ENCODE measurements at regions not wholly inside any gene's neighbourhood (a gene's known extent, or its start where the extent isn't known, plus 50 kb on each side); places are given as distances from the start of the nearest gene placed in this dataset.

GRCh38 chr1:98260412-98260811, 339.6 kb upstream of the DPYD start:
- Histone ChIP-seq H4K20me1 (ENCODE audit: insufficient read depth) (no peaks in the 10 kb centered on the region), H3K79me2 (replicated peaks; ENCODE audit: insufficient read depth, low read length) (no peaks in the 10 kb centered on the region), H3K36me3 (ENCODE audit: insufficient read depth, low read length) (no peaks in the 10 kb centered on the region), H3K27me3 (ENCODE audit: insufficient read depth, low read depth, low read length) (no peaks in the 10 kb centered on the region), H3K9ac (ENCODE audit: low read length) (no peak overlapping the region), H3K27ac (ENCODE audit: low read length) (no peak overlapping the region), H2AFZ (ENCODE audit: low read depth, low read length) (no peak overlapping the region), H3F3A (ENCODE audit: insufficient read depth, low read length, poor library complexity, severe bottlenecking) (no peaks in the 10 kb centered on the region), H3K4me3 (ENCODE audit: low read length) (no peak overlapping the region), H3K4me2 (ENCODE audit: low read length) (no peak overlapping the region), H3K9me2 (ENCODE audit: insufficient read depth, low read length) (no peaks in the 10 kb centered on the region), H3K9me3 (ENCODE audit: low read length) (no peaks in the 10 kb centered on the region)
- TF ChIP-seq, protein P1, sequence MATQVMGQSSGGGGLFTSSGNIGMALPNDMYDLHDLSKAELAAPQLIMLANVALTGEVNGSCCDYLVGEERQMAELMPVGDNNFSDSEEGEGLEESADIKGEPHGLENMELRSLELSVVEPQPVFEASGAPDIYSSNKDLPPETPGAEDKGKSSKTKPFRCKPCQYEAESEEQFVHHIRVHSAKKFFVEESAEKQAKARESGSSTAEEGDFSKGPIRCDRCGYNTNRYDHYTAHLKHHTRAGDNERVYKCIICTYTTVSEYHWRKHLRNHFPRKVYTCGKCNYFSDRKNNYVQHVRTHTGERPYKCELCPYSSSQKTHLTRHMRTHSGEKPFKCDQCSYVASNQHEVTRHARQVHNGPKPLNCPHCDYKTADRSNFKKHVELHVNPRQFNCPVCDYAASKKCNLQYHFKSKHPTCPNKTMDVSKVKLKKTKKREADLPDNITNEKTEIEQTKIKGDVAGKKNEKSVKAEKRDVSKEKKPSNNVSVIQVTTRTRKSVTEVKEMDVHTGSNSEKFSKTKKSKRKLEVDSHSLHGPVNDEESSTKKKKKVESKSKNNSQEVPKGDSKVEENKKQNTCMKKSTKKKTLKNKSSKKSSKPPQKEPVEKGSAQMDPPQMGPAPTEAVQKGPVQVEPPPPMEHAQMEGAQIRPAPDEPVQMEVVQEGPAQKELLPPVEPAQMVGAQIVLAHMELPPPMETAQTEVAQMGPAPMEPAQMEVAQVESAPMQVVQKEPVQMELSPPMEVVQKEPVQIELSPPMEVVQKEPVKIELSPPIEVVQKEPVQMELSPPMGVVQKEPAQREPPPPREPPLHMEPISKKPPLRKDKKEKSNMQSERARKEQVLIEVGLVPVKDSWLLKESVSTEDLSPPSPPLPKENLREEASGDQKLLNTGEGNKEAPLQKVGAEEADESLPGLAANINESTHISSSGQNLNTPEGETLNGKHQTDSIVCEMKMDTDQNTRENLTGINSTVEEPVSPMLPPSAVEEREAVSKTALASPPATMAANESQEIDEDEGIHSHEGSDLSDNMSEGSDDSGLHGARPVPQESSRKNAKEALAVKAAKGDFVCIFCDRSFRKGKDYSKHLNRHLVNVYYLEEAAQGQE (IDR thresholded peaks at IDR 0.05; ENCODE audit: borderline replicate concordance): no peak
- TF ChIP-seq, protein P2, sequence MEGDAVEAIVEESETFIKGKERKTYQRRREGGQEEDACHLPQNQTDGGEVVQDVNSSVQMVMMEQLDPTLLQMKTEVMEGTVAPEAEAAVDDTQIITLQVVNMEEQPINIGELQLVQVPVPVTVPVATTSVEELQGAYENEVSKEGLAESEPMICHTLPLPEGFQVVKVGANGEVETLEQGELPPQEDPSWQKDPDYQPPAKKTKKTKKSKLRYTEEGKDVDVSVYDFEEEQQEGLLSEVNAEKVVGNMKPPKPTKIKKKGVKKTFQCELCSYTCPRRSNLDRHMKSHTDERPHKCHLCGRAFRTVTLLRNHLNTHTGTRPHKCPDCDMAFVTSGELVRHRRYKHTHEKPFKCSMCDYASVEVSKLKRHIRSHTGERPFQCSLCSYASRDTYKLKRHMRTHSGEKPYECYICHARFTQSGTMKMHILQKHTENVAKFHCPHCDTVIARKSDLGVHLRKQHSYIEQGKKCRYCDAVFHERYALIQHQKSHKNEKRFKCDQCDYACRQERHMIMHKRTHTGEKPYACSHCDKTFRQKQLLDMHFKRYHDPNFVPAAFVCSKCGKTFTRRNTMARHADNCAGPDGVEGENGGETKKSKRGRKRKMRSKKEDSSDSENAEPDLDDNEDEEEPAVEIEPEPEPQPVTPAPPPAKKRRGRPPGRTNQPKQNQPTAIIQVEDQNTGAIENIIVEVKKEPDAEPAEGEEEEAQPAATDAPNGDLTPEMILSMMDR (IDR thresholded peaks at IDR 0.05; ENCODE audit: poor library complexity, severe bottlenecking): no peak
- TF ChIP-seq EZH2 (IDR thresholded peaks at IDR 0.05; ENCODE audit: borderline replicate concordance, insufficient read depth, low read length, poor library complexity, severe bottlenecking) (no peak), RAD21 (conservative IDR thresholded peaks at IDR 0.05) (no peak), SMC3 (conservative IDR thresholded peaks at IDR 0.05; ENCODE audit: poor library complexity) (no peak), TAF1 (IDR thresholded peaks at IDR 0.05; ENCODE audit: low read depth) (no peak), MXI1 (conservative IDR thresholded peaks at IDR 0.05; ENCODE audit: poor library complexity, severe bottlenecking) (no peak), EP300 (conservative IDR thresholded peaks at IDR 0.05; ENCODE audit: poor library complexity, severe bottlenecking) (no peak)

- no peaks in the 10 kb centered on the region for H3K9me2 ChIP-seq (ENCODE audit: insufficient read depth, low read length)
- H3K27ac ChIP-seq (ENCODE audit: low read length): no peak overlapping the region
- no peaks in the 10 kb centered on the region for H3F3A ChIP-seq (ENCODE audit: insufficient read depth, low read length, poor library complexity, severe bottlenecking)
- H3K4me2 ChIP-seq (ENCODE audit: low read length): no peak overlapping the region
- no peak overlapping the region for H2AFZ ChIP-seq (ENCODE audit: low read depth, low read length)
- no peak overlapping the region for H3K4me3 ChIP-seq (ENCODE audit: low read length)
- H3K9me3 ChIP-seq (ENCODE audit: low read length): no peaks in the 10 kb centered on the region
- TF ChIP-seq POLR2AphosphoS5 (IDR thresholded peaks at IDR 0.05) (no peak), MXI1 (conservative IDR thresholded peaks at IDR 0.05; ENCODE audit: poor library complexity, severe bottlenecking) (no peak), EZH2 (IDR thresholded peaks at IDR 0.05; ENCODE audit: borderline replicate concordance, insufficient read depth, low read length, poor library complexity, severe bottlenecking) (no peak), EP300 (conservative IDR thresholded peaks at IDR 0.05; ENCODE audit: poor library complexity, severe bottlenecking) (no peak), SMC3 (conservative IDR thresholded peaks at IDR 0.05; ENCODE audit: poor library complexity) (no peak)
- TF ChIP-seq, protein P1 (IDR thresholded peaks at IDR 0.05; ENCODE audit: borderline replicate concordance): no peak
- TF ChIP-seq, protein P2 (IDR thresholded peaks at IDR 0.05; ENCODE audit: poor library complexity, severe bottlenecking): no peak
- H3K9ac ChIP-seq (ENCODE audit: low read length): no peak overlapping the region
- H4K20me1 ChIP-seq (ENCODE audit: insufficient read depth): no peaks in the 10 kb centered on the region
- no peaks in the 10 kb centered on the region for H3K36me3 ChIP-seq (ENCODE audit: insufficient read depth, low read length)
- H3K79me2 ChIP-seq (replicated peaks; ENCODE audit: insufficient read depth, low read length): no peaks in the 10 kb centered on the region
- H3K27me3 ChIP-seq (ENCODE audit: insufficient read depth, low read depth, low read length): no peaks in the 10 kb centered on the region
These were observed 335.9 kb upstream of the DPYD start for GRCh38 chr1:98256700-98257099.
